GM11168 (cell line): ENCODE measurements at regions not wholly inside any gene's neighbourhood (a gene's known extent, or its start where the extent isn't known, plus 50 kb on each side); places are given as distances from the start of the nearest gene placed in this dataset.

Source experiments
- in situ Hi-C: fragments of 300-500 bp; cut with MboI; formaldehyde crosslinking; loops from one replicate; pipeline ENCODE4 v1.12.0; 2022; ENCODE audit warnings: low sequenced_read_pairs; ENCODE audit not compliant: unreplicated experiment

GRCh38 chr22:48679656-48680555, 1147.8 kb downstream of the BRD1 start:
- in situ Hi-C loops, result no loop called here

- in situ Hi-C loops, result no loop called here
These were observed 1149.2 kb downstream of the BRD1 start for GRCh38 chr22:48678171-48679135.

- in situ Hi-C loops, result no loop called here
These were observed 1150.1 kb downstream of the BRD1 start for GRCh38 chr22:48677621-48678020.

- in situ Hi-C loops, result no loop called here
These were observed 1150.5 kb downstream of the BRD1 start for GRCh38 chr22:48677168-48677520.

GRCh38 chr22:48676266-48677167, 1151.2 kb downstream of the BRD1 start:
- in situ Hi-C loops, result no loop called here

- in situ Hi-C loops, result no loop called here
These were observed 1151.9 kb downstream of the BRD1 start for GRCh38 chr22:48675830-48676145.

GRCh38 chr22:48675141-48675829, 1152.4 kb downstream of the BRD1 start:
- in situ Hi-C loops, result no loop called here

- in situ Hi-C loops, result no loop called here
These were observed 1153.7 kb downstream of the BRD1 start for GRCh38 chr22:48673806-48674500.

GRCh38 chr22:48672387-48672786, 1155.3 kb downstream of the BRD1 start:
- in situ Hi-C loops, result no loop called here

GRCh38 chr22:48670731-48671130, 1156.9 kb downstream of the BRD1 start:
- in situ Hi-C loops, result no loop called here

GRCh38 chr22:48669986-48670716, 1157.5 kb downstream of the BRD1 start:
- in situ Hi-C loops, result no loop called here

GRCh38 chr22:48669226-48669625, 1158.4 kb downstream of the BRD1 start:
- in situ Hi-C loops, result no loop called here

GRCh38 chr22:48667289-48667688, 1160.4 kb downstream of the BRD1 start:
- in situ Hi-C loops, result no loop called here

- in situ Hi-C loops, result no loop called here
These were observed 1161.1 kb downstream of the BRD1 start for GRCh38 chr22:48666620-48667019.

- in situ Hi-C loops, result no loop called here
These were observed 1162.2 kb downstream of the BRD1 start for GRCh38 chr22:48665311-48665995.

- in situ Hi-C loops, result no loop called here
These were observed 1163.1 kb downstream of the BRD1 start for GRCh38 chr22:48664586-48664985.

GRCh38 chr22:48663297-48663696, 1164.4 kb downstream of the BRD1 start:
- in situ Hi-C loops, result no loop called here
